K562 (cell line): ENCODE measurements at regions not wholly inside any gene's neighbourhood (a gene's known extent, or its start where the extent isn't known, plus 50 kb on each side); places are given as distances from the start of the nearest gene placed in this dataset.

Experiments
- ATAC-seq: fragments of 200-7000 bp; cut with Tn5 transposase; 3 replicates; pipeline ENCODE4 v1.9.1; 2020; ENCODE audit warnings: moderate library complexity
- BruUV-seq: library from RNA; stranded (reverse); fragments of 400-500 nt; replicated peaks from 2 replicates; lab custom pipeline; 2021; lab: Mats Ljungman, UMichigan
- CTCF ChIA-PET: fragments of 300-600 bp; formaldehyde crosslinking; extraction: SDS; loops from one replicate; lab custom pipeline; 2021; ENCODE audit warnings: low intra/inter-chr PET ratio; lab: Yijun Ruan, JAX
- POLR2A ChIA-PET: fragments of 300-600, 350-650 bp; sonication (Branson Sonifier 250); formaldehyde crosslinking; extraction: SDS; loops from one replicate; lab custom pipeline; 2021; ENCODE audit warnings: antibody characterized with exemption, inconsistent platforms; lab: Yijun Ruan, JAX
- DNase-seq, 4 experiments: peaks; one replicate each; pipeline versions ENCODE4 v3.0.0 to v3.0.0-alpha.2; 2011 to 2018; ENCODE audit warnings: low spot score in 3 of 4, mixed read lengths in 3 of 4; ENCODE audit errors: extremely low read depth in 1 of 4
- FAIRE-seq: peaks from 2 replicates; lab custom pipeline; 2011; peaks lifted over from hg19 to GRCh38; lab: Jason Lieb, UNC
- H2AFZ ChIP-seq: 2 replicates; pipeline ENCODE4 v1.6.0; 2011; ENCODE audit warnings: low read depth, low read length, control low read depth, inconsistent platforms
- H3K27ac ChIP-seq: fragments of 200-600 bp; 3 replicates; pipeline ENCODE4 v1.8.0; 2011; ENCODE audit warnings: low read depth, mild to moderate bottlenecking, control low read depth, inconsistent platforms, low read length, moderate library complexity, mixed read lengths; ENCODE audit errors: extremely low read depth
- H3K27me3 ChIP-seq, 2 experiments: fragments of 300-600 bp in 1 of 2; 2 replicates in 1 of 2; 3 replicates in 1 of 2; pipeline versions ENCODE4 v1.6.0 to v1.8.0; 2011; ENCODE audit warnings: inconsistent platforms in 2 of 2, low read length in 2 of 2, mild to moderate bottlenecking in 1 of 2, mixed read lengths in 1 of 2, moderate library complexity in 1 of 2; ENCODE audit not compliant: control insufficient read depth in 2 of 2, insufficient read depth in 2 of 2
- H3K36me3 ChIP-seq: fragments of 300-600 bp; 3 replicates; pipeline ENCODE4 v1.8.0; 2011; ENCODE audit warnings: mild to moderate bottlenecking, low read length, inconsistent platforms; ENCODE audit not compliant: control insufficient read depth, insufficient read depth
- H3K4me1 ChIP-seq, 2 experiments: fragments of 200-600 bp in 1 of 2; replicated peaks in 1 of 2; 2 replicates in 1 of 2; 3 replicates in 1 of 2; pipeline versions ENCODE4 v1.5.1 to v1.8.0; 2011; ENCODE audit warnings: inconsistent platforms in 2 of 2, low read length in 2 of 2, mild to moderate bottlenecking in 1 of 2, mixed read lengths in 1 of 2, moderate library complexity in 1 of 2; ENCODE audit not compliant: control insufficient read depth in 2 of 2, insufficient read depth in 2 of 2
- H3K4me2 ChIP-seq: 2 replicates; pipeline ENCODE4 v1.6.1; 2011; ENCODE audit warnings: low read length, control low read depth, inconsistent platforms, mixed read lengths; ENCODE audit not compliant: insufficient read depth
- H3K4me3 ChIP-seq: fragments of 200-600 bp; sonication (generic), shearing (Covaris generic); 2 replicates; pipeline ENCODE4 v1.5.1; 2016; ENCODE audit warnings: control low read depth, inconsistent platforms
- H3K79me2 ChIP-seq: fragments of 200-600 bp; 3 replicates; pipeline ENCODE4 v1.8.0; 2011; ENCODE audit warnings: low read length, inconsistent platforms; ENCODE audit not compliant: control insufficient read depth, insufficient read depth
- H3K9ac ChIP-seq, 2 experiments: 2 replicates each; pipeline versions ENCODE4 v1.6.0 to v1.6.1; 2011; ENCODE audit warnings: low read depth in 2 of 2, low read length in 2 of 2, control low read depth in 1 of 2, inconsistent platforms in 1 of 2, mild to moderate bottlenecking in 1 of 2, mixed read lengths in 1 of 2; ENCODE audit not compliant: insufficient read depth in 1 of 2
- H3K9me1 ChIP-seq: one replicate; pipeline ENCODE4 v1.6.0; 2011; ENCODE audit warnings: inconsistent platforms, mild to moderate bottlenecking, low read length, moderate library complexity; ENCODE audit not compliant: control insufficient read depth, insufficient read depth
- H3K9me3 ChIP-seq: replicated peaks from 2 replicates; pipeline ENCODE4 v1.5.1; 2011; ENCODE audit warnings: low read depth, low read length, inconsistent platforms; ENCODE audit not compliant: control insufficient read depth, insufficient read depth
- H4K20me1 ChIP-seq: replicated peaks from 2 replicates; pipeline ENCODE4 v1.6.1; 2011; ENCODE audit warnings: low read length, inconsistent platforms, mixed read lengths; ENCODE audit not compliant: control insufficient read depth, insufficient read depth
- ETS2 ChIP-seq: IDR thresholded peaks from 2 replicates; pipeline ENCODE4 v1.6.1; 2016; ENCODE audit warnings: borderline replicate concordance, missing genetic modification characterization, mild to moderate bottlenecking, moderate library complexity, missing compliant biosample characterization; ENCODE audit not compliant: poor library complexity, severe bottlenecking
- FUS ChIP-seq: fragments of 200-400 bp; formaldehyde crosslinking; optimal IDR thresholded peaks from 2 replicates; pipeline ENCODE3; 2017; ENCODE audit warnings: low read depth, low read length
- PREB ChIP-seq: sonication (generic); formaldehyde crosslinking; IDR thresholded peaks from 2 replicates; pipeline ENCODE4 v1.8.1; 2023; ENCODE audit warnings: mild to moderate bottlenecking, missing genetic modification reagents
- RBM22 ChIP-seq: fragments of 200-400 bp; formaldehyde crosslinking; IDR thresholded peaks from 2 replicates; pipeline ENCODE4 v1.6.1; 2018; ENCODE audit warnings: low read length, low read depth; ENCODE audit not compliant: poor library complexity, severe bottlenecking
- SMARCB1 ChIP-seq: IDR thresholded peaks from 2 replicates; pipeline ENCODE4 v1.6.1; 2011; ENCODE audit warnings: improper control_type of control experiment, low read depth; ENCODE audit not compliant: insufficient read length
- ZNF174 ChIP-seq: fragments of 250-450 bp; sonication (Bioruptor Pico); IDR thresholded peaks from 2 replicates; pipeline ENCODE4 v1.4.0; 2020; ENCODE audit warnings: mild to moderate bottlenecking
- ZNF507 ChIP-seq: conservative IDR thresholded peaks from 2 replicates; pipeline ENCODE4 v1.6.1; 2017; ENCODE audit warnings: missing genetic modification characterization, missing compliant biosample characterization
- WGBS: fragments of 100-300 bp; shearing (Covaris generic); methylation state at CpG from one replicate; pipeline ENCODE4 v1.1.6; 2016; ENCODE audit warnings: low coverage, mixed read lengths; ENCODE audit not compliant: insufficient coverage; ENCODE audit errors: missing lambda C conversion rate; 5-methylcytosine and 5-hydroxymethylcytosine counted together
- in situ Hi-C: fragments of 300-500 bp; cut with MboI; formaldehyde crosslinking; loops from 4 replicates; pipeline ENCODE4 v1.15.0; 2018; ENCODE audit warnings: inconsistent platforms, mixed read lengths
- intact Hi-C: fragments of 100-400 bp; cut with micrococcal nuclease; formaldehyde crosslinking; loops from 2 replicates; pipeline ENCODE4 v1.14.2; 2022

DNA sequence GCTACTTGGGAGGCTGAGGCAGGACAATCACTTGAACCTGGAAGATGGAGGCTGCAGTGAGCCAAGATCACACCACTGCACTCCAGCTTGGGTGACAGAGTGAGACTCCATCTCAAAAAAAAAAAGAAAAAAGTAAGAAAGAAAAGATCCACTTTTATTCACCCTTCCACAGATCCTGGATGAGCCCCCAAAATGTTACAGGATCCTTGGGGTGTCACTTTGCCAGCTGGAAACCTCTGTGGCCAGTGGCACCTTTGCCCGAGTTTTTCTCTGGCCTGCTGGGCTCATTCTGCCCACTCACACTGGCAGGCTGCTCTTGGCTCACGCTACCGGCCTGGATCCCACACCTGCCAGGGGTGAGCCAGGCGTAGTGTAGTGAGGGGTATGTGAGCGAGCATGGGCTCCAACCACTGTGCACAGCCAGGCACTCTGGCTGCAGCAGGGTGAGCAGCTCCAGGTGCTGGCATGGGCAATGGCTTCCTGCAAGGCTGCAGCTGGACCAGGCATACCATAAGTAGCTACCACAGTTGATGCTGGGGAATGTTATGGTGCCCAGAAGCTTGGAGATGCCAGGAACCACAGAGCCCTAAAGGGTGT lies 57.8 kb upstream of the C15orf39 start:
- no peak overlapping the region for H2AFZ ChIP-seq
- CTCF ChIA-PET = no interaction called here
- peaks cover 9 to 17% of the 10 kb centered on the region in 2 experiments for H3K4me1 ChIP-seq
- POLR2A ChIA-PET = interaction anchor here (0.6 to 0.8 kb wide), 2 partner anchors 68 to 170 kb away, joined by 3 read pairs; no protein-coding TSS in a partner anchor
- intact Hi-C loops (no loop called here), in situ Hi-C loops (no loop called here)
- peaks cover 9% of the 10 kb centered on the region for H3K9me3 ChIP-seq
- H3K4me3 ChIP-seq = no peak overlapping the region
- H3K4me2 ChIP-seq = no peak overlapping the region
- H3K36me3 ChIP-seq = no peaks in the 10 kb centered on the region
- H3K9me1 ChIP-seq = no peaks in the 10 kb centered on the region
- H4K20me1 ChIP-seq = no peaks in the 10 kb centered on the region
- H3K27ac ChIP-seq = no peak overlapping the region
- H3K27me3 ChIP-seq = no peaks in the 10 kb centered on the region
- no peaks in the 10 kb centered on the region for H3K79me2 ChIP-seq
- WGBS = 67% methylated on average over 4 of the region's 5 CpGs
- no peak overlapping the region for H3K9ac ChIP-seq
- no peak for TF ChIP-seq ZNF174
- TF ChIP-seq ZNF507 (tag) = no peak
- TF ChIP-seq RBM22 = no peak
- TF ChIP-seq PREB (CRISPR knock-in tag) = no peak
- TF ChIP-seq FUS = no peak
- TF ChIP-seq SMARCB1 = no peak
- TF ChIP-seq ETS2 (tag) = no peak
- FAIRE-seq (no peak), DNase-seq (no peak), ATAC-seq (no peak)
- no TSS peak for BruUV-seq
